Adrenal gland (tissue), 5 donors: ENCODE measurements at regions not wholly inside any gene's neighbourhood (a gene's known extent, or its start where the extent isn't known, plus 50 kb on each side); places are given as distances from the start of the nearest gene placed in this dataset.

Experiments used
- POLR2A ChIP-seq, 2 donors: fragments of 450-650 bp; IDR thresholded peaks; one replicate each; pipeline ENCODE4 v1.6.1; 2017; ENCODE audit warnings: antibody characterized with exemption in 2 of 2, mild to moderate bottlenecking in 2 of 2, moderate library complexity in 1 of 2
- TF ChIP-seq, protein P1 (sequence below), 6 experiments: fragments of 450-650 bp in 4 of 6; fragments of 200-600 bp in 2 of 6; sonication (generic) in 1 of 6; IDR thresholded peaks; 1 replicate in 5 of 6; 2 replicates in 1 of 6; pipeline versions ENCODE4 v1.5.1 to v1.8.0; 2016 to 2021; ENCODE audit warnings: antibody characterized with exemption in 6 of 6, mild to moderate bottlenecking in 2 of 6, moderate library complexity in 1 of 6
- donor health status: DM: no; HTN: no; CAD: no.

DNA sequence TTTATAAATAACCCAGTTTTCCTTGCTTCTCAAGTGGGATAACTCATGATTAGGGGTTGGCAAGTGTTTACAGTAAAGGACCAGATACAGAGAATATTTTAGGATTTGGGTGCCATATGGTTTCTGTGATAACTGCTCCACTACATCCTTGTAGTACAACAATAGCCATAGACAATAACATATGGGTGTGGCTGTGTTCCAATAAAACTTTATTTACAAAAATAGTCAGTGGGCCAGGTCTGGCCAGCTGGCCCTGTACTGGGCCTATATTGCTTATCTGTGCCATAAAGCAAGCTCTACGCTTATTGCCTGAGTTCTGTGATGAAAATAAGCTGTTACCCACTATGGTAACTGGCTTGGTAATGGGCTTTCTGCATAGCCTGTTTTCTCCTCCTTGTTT lies 386.5 kb upstream of the RBFOX1 start:
- TF ChIP-seq, protein P1, sequence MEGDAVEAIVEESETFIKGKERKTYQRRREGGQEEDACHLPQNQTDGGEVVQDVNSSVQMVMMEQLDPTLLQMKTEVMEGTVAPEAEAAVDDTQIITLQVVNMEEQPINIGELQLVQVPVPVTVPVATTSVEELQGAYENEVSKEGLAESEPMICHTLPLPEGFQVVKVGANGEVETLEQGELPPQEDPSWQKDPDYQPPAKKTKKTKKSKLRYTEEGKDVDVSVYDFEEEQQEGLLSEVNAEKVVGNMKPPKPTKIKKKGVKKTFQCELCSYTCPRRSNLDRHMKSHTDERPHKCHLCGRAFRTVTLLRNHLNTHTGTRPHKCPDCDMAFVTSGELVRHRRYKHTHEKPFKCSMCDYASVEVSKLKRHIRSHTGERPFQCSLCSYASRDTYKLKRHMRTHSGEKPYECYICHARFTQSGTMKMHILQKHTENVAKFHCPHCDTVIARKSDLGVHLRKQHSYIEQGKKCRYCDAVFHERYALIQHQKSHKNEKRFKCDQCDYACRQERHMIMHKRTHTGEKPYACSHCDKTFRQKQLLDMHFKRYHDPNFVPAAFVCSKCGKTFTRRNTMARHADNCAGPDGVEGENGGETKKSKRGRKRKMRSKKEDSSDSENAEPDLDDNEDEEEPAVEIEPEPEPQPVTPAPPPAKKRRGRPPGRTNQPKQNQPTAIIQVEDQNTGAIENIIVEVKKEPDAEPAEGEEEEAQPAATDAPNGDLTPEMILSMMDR (IDR thresholded peaks at IDR 0.05), result no peak
- no peak for TF ChIP-seq POLR2A (IDR thresholded peaks at IDR 0.05)
